Astrocyte of the hippocampus (primary cell): ENCODE measurements at regions not wholly inside any gene's neighbourhood (a gene's known extent, or its start where the extent isn't known, plus 50 kb on each side); places are given as distances from the start of the nearest gene placed in this dataset.

ENCODE experiments used
- DNase-seq: peaks from one replicate; pipeline ENCODE4 v3.0.0; 2011; ENCODE audit warnings: low read depth, low spot score

DNA sequence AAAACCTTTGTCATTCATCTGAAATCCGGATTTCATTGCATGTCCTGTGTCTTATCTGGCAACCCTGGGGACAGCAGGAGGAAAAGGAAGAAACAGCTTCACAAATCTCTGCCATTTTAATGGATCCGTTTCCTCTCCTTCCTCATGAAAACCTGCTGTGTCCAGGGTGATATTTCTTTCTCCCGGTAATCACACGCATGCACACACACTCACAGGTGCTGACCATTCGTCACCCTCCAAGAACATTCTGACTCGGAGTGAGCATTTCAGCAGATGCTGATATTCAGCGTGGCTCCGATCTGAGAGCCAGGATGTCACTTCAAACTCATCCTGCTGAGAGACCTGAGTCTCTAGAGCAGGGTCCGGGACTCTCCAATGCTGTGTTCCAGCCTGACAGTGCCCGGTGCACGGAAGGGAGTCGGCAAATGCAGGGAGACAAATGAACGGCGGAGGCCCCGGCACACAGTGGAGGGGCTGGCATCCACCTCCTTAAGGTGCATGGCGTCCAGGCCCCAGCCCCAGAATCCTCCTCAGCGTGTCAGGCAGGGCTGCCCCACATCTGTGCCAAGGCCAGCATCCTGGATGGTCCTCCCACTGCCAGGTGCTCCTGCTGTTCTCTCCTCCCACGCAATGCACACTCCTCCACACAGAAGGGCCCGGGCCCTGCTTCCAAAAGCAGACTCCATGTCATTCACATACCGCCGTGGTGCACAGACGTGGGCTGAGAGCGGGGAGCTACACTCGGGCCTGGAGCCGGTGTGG lies 70.7 kb downstream of the RBFOX3 start:
- DNase-seq = no peak

DNA sequence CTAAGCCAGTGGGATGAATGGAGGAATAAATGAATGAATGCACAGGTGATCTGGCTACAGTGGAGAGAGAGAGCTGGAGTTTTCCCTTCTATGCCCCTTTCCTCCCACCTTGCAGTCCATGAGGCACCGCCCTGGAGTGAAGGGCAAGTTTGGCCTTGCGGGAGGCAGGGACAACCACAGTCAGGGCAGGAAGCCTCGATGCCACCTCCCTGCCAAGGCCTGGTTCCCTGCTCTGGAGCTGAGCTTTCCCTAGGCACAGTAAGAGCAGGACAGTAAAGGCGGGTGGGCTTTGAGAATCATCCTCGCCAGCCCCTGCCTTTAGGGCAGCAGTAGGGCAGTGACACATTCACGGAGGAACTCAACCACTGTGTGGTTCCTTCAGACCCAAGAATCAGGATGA lies 72.6 kb downstream of the RBFOX3 start:
- no peak for DNase-seq

GRCh38 chr17:79537686-79538085 lies 73.2 kb downstream of the RBFOX3 start:
- no peak for DNase-seq

DNA sequence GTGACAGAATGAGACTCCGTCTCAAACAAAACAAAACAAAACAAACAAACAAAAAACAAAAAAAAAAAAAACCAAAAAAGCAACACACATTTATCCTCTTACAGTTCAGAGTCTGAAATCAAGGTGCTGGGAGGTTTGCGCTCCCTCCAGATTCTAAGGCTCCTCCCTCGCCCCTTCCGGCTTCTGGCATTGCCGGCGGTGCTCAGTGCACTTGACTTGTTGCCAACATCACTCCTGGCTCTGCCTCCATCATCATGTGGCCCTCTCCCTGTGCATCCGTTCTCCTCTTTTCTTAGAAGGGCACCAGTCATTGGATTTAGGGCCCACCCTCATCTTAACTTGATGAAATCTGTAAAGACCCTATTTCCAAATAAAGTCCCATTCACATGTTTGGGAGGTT lies 73.8 kb downstream of the RBFOX3 start:
- DNase-seq = no peak

- DNase-seq = no peak
Measured at GRCh38 chr17:79536212-79536840, 74.5 kb downstream of the RBFOX3 start.

GRCh38 chr17:79535728-79536025 lies 75.2 kb downstream of the RBFOX3 start:
- DNase-seq = no peak

- DNase-seq = no peak
Measured at GRCh38 chr17:79534851-79535727, 75.8 kb downstream of the RBFOX3 start.

DNA sequence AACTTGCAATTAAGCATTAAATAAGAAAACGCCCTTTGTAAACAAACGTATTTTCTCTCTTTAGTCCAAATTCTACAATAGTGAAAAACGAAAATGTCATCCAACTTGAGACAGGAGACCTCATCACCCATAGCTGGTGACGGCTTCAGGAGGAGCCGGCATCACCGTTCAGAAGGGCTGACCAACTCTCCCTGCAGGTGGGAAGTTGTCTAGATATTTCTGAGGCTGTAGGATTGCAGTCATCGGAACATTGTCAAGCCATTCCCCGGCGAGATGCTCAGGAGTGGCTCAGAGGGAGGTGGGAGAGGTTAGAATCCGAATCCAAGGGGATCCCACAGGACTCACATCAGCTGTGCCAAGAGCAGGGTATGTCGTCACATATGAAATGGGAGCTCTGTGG lies 76.7 kb downstream of the RBFOX3 start:
- no peak for DNase-seq

GRCh38 chr17:79533116-79533515 lies 77.7 kb downstream of the RBFOX3 start:
- DNase-seq = no peak

DNA sequence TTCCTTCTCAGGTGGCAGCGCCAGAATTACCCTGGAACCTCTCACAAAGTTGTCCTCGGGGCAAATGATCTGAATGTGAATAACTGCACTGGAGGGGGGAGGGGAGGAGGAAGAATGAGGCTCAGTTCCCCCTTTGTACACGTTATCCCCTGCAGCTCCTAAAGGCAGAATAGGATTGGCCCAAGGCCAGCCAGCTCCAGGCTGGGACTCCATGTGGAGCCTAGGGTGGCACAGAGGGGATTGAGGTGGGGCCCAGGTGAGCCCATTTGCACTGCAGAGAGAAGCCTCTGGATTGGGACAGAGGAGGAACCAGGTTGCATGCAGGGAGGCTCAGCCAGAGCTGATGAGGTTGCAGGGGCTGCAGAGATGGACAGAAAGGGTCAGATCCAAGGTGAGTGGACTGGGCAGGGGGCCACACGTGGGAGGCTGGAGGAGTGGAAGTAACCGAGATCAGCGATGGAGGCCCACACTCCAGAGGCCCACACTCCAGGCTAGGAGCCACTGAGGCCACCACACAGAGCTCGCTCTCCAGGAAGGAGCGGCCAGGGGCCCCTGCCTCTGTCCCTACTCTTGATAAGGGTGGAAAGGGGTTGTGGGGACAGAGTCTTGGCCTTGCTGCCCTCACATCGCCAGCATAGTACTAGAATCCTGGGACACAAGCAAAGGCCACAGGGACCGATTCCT lies 78.6 kb downstream of the RBFOX3 start:
- DNase-seq = no peak

GRCh38 chr17:79531191-79532095 lies 79.4 kb downstream of the RBFOX3 start:
- no peak for DNase-seq

DNA sequence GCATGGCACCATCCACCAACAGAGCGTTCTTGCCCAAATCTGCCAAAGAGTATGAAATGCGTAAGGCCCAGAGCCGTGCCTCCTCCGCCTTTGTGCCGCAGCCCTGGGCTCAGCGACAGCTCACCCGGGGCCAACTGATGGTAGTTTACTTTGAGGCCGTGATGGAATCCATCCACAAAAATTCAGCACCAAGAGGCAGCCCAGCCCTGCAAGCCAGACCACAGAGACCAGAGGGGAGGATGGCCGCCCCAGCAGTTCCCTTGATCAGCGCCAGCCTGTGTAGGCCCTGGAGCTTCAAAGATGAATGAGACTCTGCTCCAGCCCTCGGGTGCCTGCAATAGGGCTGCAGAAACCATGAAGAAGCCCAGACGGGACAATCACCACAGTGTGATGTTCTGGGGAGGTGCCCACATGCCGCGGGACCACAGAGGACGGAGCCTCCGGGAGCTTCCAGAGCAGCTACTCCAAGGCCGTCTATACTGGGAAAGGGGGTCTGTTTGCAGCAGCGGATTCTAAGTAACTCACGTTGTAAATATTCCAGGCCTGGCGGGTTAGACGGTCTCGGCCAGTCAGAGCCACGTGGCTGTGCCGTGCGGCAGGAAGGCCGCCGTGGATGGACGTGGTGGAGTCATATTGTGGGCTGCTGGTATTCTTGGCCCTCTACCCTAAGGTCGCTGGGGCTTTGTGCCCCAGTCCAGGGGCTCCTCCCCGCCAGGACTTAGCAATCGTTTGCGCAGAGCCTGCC lies 80.3 kb downstream of the RBFOX3 start:
- no peak for DNase-seq

DNA sequence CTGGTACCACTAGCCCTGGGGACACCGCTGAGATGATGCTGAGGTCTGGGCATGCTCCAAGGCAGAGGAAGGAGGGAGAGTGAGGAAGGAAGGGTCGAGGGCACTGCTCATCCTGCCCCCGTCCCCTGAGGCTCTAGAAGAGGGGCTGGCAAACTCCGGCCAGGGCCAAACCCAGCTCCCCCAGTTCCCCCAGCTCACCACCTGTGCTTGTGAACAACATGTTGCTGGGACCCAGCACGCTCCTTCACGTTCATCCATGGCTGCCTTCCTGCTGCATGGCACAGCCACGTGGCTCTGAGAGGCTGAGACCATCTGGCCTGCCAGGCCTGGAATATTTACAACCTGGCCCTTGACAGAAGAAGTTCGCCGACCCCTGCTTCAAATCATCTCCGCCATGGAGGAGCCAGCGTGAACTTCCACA lies 81.2 kb downstream of the RBFOX3 start:
- no peak for DNase-seq

- no peak for DNase-seq
Measured at GRCh38 chr17:79528592-79529125, 82.2 kb downstream of the RBFOX3 start.

- no peak for DNase-seq
Measured at GRCh38 chr17:79527306-79527705, 83.5 kb downstream of the RBFOX3 start.

GRCh38 chr17:79525793-79526677 lies 84.8 kb downstream of the RBFOX3 start:
- DNase-seq = no peak

DNA sequence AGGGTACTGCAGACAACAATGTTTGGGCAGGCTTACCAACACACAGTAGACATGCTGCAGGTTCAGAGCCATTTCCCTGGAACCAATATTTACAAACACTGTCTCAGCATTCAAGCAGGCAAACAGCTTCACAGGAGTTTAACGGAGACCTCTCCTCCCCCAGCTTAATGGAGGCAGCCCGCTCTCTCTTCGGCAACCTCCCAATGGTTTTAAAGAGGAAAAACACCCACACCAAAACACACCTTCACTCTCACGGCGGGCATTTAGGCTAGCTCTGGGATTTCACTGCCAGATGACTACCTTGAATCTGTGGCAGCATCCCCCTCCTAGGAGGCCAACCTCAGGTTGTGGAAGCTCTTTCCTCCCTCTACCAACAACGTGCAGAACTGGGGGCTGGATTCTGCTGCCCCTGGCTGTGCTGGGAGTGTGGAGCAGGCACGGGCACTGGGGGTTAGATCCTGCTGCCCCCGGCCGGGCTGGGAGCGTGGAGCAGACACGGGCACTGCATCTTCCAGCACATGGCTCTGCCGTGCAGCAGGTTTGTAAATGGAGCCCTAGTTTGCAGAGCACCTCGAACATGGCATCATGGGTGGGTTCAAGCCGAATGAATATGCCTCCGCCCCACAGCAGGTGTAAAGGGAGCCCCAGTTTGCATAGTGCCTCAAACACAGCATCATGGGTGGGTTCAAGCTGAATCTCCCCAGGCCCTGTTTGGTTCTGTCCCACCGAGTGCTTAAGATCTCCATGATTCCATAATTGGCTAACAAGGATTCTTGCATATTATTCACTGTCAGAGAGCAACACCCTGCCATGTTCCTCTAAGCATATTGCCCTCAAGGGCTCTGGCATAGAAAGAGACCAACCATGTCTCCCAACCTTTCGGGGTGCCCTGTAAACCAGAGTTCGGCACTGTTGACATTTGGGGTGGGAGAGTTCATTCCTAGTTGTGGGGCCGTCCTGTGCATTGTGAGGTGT lies 86.4 kb downstream of the RBFOX3 start:
- no peak for DNase-seq

GRCh38 chr17:79522414-79522813 lies 88.4 kb downstream of the RBFOX3 start:
- DNase-seq = no peak
